ENCODE measurements at regions not wholly inside any gene's neighbourhood (a gene's known extent, or its start where the extent isn't known, plus 50 kb on each side); places are given as distances from the start of the nearest gene placed in this dataset.

GRCh38 chr20:59448196-59448595, 147.8 kb downstream of the EDN3 start:
- Histone ChIP-seq H3K4me1 (ENCODE audit: control insufficient read depth in 1 of 2, insufficient read depth in 2 of 2, low read length in 2 of 2) (no peaks in the 10 kb centered on the region), H3K27ac (ENCODE audit: low read depth in 1 of 2, low read length in 2 of 2) (no peak overlapping the region), H3K27me3 (ENCODE audit: control insufficient read depth in 1 of 2, insufficient read depth in 2 of 2, low read length in 1 of 2) (no peaks in the 10 kb centered on the region), H3K36me3 (ENCODE audit: control insufficient read depth in 1 of 2, insufficient read depth in 2 of 2, low read length in 1 of 2) (no peaks in the 10 kb centered on the region), H3K4me3 (ENCODE audit: low read length in 2 of 2) (no peak overlapping the region), H3K9me3 (ENCODE audit: control insufficient read depth, low read length) (no peaks in the 10 kb centered on the region)
- intact Hi-C loops (cut with DNase I) = no loop called here
- DNase-seq (no peak), ATAC-seq (ENCODE audit: low FRiP score) (no peak)
- WGBS, 2 donors = 62 to 64% methylated on average over 4 of the region's 4 CpGs

DNA sequence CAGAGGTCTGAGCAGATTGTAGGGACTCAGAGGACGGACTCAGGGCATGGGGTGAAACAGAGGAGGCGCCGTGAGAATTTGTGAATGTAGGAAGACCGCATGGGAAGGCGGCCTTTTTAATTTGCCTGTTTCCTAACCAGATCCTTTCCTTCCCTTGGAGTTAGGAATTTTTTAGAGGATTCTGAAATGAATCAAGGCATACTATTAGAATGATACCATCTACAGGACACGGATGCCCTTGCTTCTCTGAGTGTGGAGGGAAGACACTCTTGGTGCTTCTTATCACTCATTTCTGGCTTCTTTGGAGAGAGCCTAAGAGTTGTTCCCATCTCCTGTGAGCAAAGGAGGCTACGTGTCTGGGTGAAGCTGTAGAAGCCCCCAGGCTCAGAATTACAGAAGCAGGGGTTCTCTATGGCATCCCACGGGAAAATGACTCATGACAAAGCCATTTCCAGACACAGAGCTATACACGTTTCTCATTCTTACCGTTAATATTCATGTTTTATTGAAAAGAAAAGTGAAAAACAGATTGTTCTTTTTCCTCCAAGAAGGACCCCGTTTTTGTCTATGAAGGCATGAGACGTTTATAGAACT, 148.5 kb downstream of the EDN3 start:
- Histone ChIP-seq H3K36me3 (ENCODE audit: control insufficient read depth in 1 of 2, insufficient read depth in 2 of 2, low read length in 1 of 2) (no peaks in the 10 kb centered on the region), H3K9me3 (ENCODE audit: control insufficient read depth, low read length) (no peaks in the 10 kb centered on the region), H3K4me3 (ENCODE audit: low read length in 2 of 2) (no peak overlapping the region), H3K27ac (ENCODE audit: low read depth in 1 of 2, low read length in 2 of 2) (no peak overlapping the region), H3K27me3 (ENCODE audit: control insufficient read depth in 1 of 2, insufficient read depth in 2 of 2, low read length in 1 of 2) (no peaks in the 10 kb centered on the region), H3K4me1 (ENCODE audit: control insufficient read depth in 1 of 2, insufficient read depth in 2 of 2, low read length in 2 of 2) (no peaks in the 10 kb centered on the region)
- WGBS, 2 donors = 38 to 39% methylated on average over 12 of the region's 12 CpGs
- DNase-seq = no peak
- intact Hi-C loops (cut with DNase I) = no loop called here
- no peak for ATAC-seq (ENCODE audit: low FRiP score)

- 79% methylated on average over 8 of the region's 8 CpGs for WGBS, 2 donors
- H3K36me3 ChIP-seq (ENCODE audit: control insufficient read depth in 1 of 2, insufficient read depth in 2 of 2, low read length in 1 of 2) = no peaks in the 10 kb centered on the region
- H3K4me1 ChIP-seq (ENCODE audit: control insufficient read depth in 1 of 2, insufficient read depth in 2 of 2, low read length in 2 of 2) = no peaks in the 10 kb centered on the region
- H3K27me3 ChIP-seq (ENCODE audit: control insufficient read depth in 1 of 2, insufficient read depth in 2 of 2, low read length in 1 of 2) = no peaks in the 10 kb centered on the region
- intact Hi-C loops (cut with DNase I) = loop anchor here in 1 of 2 donors (10.0 kb wide), 2 partner anchors 226 to 366 kb away; no protein-coding TSS in a partner anchor
- no peak overlapping the region for H3K4me3 ChIP-seq (ENCODE audit: low read length in 2 of 2)
- ATAC-seq (ENCODE audit: low FRiP score) (no peak), DNase-seq (no peak)
- no peaks in the 10 kb centered on the region for H3K9me3 ChIP-seq (ENCODE audit: control insufficient read depth, low read length)
- no peak overlapping the region for H3K27ac ChIP-seq (ENCODE audit: low read depth in 1 of 2, low read length in 2 of 2)
These were observed 150.7 kb downstream of the EDN3 start for GRCh38 chr20:59451066-59451630.

DNA sequence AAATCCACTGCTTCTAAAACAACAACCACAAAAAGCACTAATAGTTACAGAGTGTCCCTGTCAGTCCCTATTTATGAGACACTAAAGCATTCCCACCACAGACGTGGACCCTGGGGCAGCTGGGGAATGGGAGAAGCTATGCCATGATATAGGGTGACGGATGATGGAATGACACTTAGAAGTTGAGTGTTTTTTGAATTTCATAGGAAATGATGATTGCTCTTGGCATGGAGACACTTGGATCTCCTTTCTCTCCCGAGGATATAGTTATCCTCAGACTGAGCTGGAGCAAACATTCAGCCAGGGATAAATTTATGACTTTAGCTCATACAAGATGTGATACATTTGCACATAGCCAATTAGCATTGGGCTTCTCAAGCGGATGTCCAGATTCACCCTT, 151.2 kb downstream of the EDN3 start:
- no peak for DNase-seq
- intact Hi-C loops (cut with DNase I) = loop anchor here in 1 of 2 donors (10.0 kb wide), 2 partner anchors 227 to 367 kb away; no protein-coding TSS in a partner anchor
- Histone ChIP-seq H3K27ac (ENCODE audit: low read depth in 1 of 2, low read length in 2 of 2) (no peak overlapping the region), H3K4me1 (ENCODE audit: control insufficient read depth in 1 of 2, insufficient read depth in 2 of 2, low read length in 2 of 2) (no peaks in the 10 kb centered on the region), H3K9me3 (ENCODE audit: control insufficient read depth, low read length) (no peaks in the 10 kb centered on the region), H3K36me3 (ENCODE audit: control insufficient read depth in 1 of 2, insufficient read depth in 2 of 2, low read length in 1 of 2) (no peaks in the 10 kb centered on the region), H3K27me3 (ENCODE audit: control insufficient read depth in 1 of 2, insufficient read depth in 2 of 2, low read length in 1 of 2) (no peaks in the 10 kb centered on the region), H3K4me3 (ENCODE audit: low read length in 2 of 2) (no peak overlapping the region)
- 64 to 70% methylated on average over 4 of the region's 4 CpGs for WGBS, 2 donors
- ATAC-seq (ENCODE audit: low FRiP score) = no peak

DNA sequence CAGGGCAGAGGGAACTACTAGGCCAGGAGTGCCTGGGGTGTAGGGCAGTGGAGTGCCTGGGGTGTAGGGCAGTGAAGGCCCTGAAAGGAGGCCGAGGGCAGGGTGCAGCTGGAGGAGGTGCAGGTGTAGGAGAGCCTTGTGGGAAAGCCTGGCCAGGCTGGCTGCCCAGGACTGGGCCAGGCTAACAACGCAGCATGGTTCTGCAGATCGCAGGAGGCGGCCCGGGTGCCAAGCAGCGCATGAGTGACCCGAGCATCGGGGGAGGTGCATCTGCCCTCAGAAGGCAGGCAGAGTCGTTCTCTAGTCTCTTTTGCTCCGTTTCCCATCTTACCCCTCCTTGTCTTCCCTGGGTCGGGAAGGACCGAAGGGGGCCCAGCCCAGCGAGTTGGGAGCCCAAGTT, 151.5 kb upstream of the PHACTR3 start:
- Histone ChIP-seq H3K27ac (ENCODE audit: low read depth in 1 of 2, low read length in 2 of 2) (no peak overlapping the region), H3K4me1 (ENCODE audit: control insufficient read depth in 1 of 2, insufficient read depth in 2 of 2, low read length in 2 of 2) (no peaks in the 10 kb centered on the region), H3K9me3 (ENCODE audit: control insufficient read depth, low read length) (no peaks in the 10 kb centered on the region), H3K4me3 (ENCODE audit: low read length in 2 of 2) (no peak overlapping the region), H3K36me3 (ENCODE audit: control insufficient read depth in 1 of 2, insufficient read depth in 2 of 2, low read length in 1 of 2) (no peaks in the 10 kb centered on the region), H3K27me3 (ENCODE audit: control insufficient read depth in 1 of 2, insufficient read depth in 2 of 2, low read length in 1 of 2) (no peaks in the 10 kb centered on the region)
- WGBS, 2 donors = 80 to 89% methylated on average over 11 to 13 of the region's 13 CpGs
- DNase-seq = no peak
- intact Hi-C loops (cut with DNase I) = loop anchor here in 1 of 2 donors (10.0 kb wide), 2 partner anchors 228 to 368 kb away; no protein-coding TSS in a partner anchor
- no peak for ATAC-seq (ENCODE audit: low FRiP score)

GRCh38 chr20:59453759-59454560, 150.4 kb upstream of the PHACTR3 start:
- Histone ChIP-seq H3K36me3 (ENCODE audit: control insufficient read depth in 1 of 2, insufficient read depth in 2 of 2, low read length in 1 of 2) (no peaks in the 10 kb centered on the region), H3K27me3 (ENCODE audit: control insufficient read depth in 1 of 2, insufficient read depth in 2 of 2, low read length in 1 of 2) (no peaks in the 10 kb centered on the region), H3K4me3 (ENCODE audit: low read length in 2 of 2) (no peak overlapping the region), H3K27ac (ENCODE audit: low read depth in 1 of 2, low read length in 2 of 2) (no peak overlapping the region), H3K9me3 (ENCODE audit: control insufficient read depth, low read length) (peaks cover 2% of the 10 kb centered on the region), H3K4me1 (ENCODE audit: control insufficient read depth in 1 of 2, insufficient read depth in 2 of 2, low read length in 2 of 2) (no peaks in the 10 kb centered on the region)
- intact Hi-C loops (cut with DNase I) = loop anchor here (2.0 to 10.0 kb wide), 3 partner anchors 229 to 585 kb away; no protein-coding TSS in a partner anchor
- DNase-seq (no peak), ATAC-seq (ENCODE audit: low FRiP score) (no peak)
- 92 to 95% methylated on average over 15 of the region's 15 CpGs for WGBS, 2 donors

DNA sequence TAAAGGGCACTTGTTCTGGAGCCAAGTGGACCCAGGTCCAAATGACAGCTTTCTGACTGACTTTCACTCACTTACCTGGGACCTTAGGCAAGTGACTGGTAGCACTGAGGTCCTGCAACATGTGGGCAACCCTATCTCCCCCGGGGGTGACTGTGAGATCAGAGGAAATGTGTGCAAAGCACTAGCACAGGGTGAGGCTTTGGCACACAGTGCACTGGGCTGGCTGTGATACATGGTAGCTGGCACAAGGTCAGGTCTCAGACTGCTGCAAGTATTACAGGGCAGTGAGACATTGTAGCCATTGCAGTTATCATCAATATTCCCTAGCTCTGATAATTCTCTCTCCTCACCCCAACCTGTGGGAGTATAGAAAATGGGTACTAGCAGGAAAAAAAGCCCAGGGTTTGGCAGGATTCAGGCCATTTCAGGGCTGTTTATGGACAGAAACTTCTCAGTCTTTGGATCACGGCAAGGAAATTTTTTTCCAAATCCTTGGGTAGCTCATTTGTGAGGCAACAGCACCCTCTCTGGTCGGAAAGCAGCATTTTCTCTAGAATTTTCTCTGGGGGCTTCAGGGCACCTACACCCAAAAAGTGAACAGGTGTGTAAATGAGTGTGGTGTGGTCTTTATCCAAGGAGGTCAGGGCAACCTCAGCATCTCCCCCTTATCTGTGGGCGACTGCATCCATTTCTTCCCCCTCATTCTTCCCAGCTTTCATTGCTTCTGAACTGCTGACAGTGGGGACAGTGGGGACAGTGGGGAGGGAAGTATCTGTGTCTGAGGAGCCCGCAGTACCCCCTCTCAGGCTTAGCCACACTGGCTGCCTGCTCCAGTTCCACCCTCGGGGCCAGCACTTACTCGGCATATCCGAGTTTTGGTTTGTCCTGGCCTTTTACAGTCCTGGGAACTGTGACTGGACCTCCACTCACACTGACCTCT, 148.7 kb upstream of the PHACTR3 start:
- DNase-seq (peak in 1 of 2 donors; percentile 53), ATAC-seq (ENCODE audit: low FRiP score) (peak; percentile 56)
- Histone ChIP-seq H3K27ac (ENCODE audit: low read depth in 1 of 2, low read length in 2 of 2) (no peak overlapping the region), H3K4me3 (ENCODE audit: low read length in 2 of 2) (no peak overlapping the region), H3K9me3 (ENCODE audit: control insufficient read depth, low read length) (peaks cover 4% of the 10 kb centered on the region), H3K27me3 (ENCODE audit: control insufficient read depth in 1 of 2, insufficient read depth in 2 of 2, low read length in 1 of 2) (no peaks in the 10 kb centered on the region), H3K36me3 (ENCODE audit: control insufficient read depth in 1 of 2, insufficient read depth in 2 of 2, low read length in 1 of 2) (no peaks in the 10 kb centered on the region), H3K4me1 (ENCODE audit: control insufficient read depth in 1 of 2, insufficient read depth in 2 of 2, low read length in 2 of 2) (no peaks in the 10 kb centered on the region)
- WGBS, 2 donors = 26% methylated on average over 8 of the region's 8 CpGs
- intact Hi-C loops (cut with DNase I) = loop anchor here (2.0 to 10.0 kb wide), 5 partner anchors 231 to 588 kb away; no protein-coding TSS in a partner anchor
